Body of pancreas (tissue), 4 donors: ENCODE measurements at regions not wholly inside any gene's neighbourhood (a gene's known extent, or its start where the extent isn't known, plus 50 kb on each side); places are given as distances from the start of the nearest gene placed in this dataset.

Experiments
- CTCF ChIP-seq, 7 experiments: fragments of 450-650 bp in 4 of 7; fragments of 200-600 bp in 3 of 7; sonication (generic) in 3 of 7; IDR thresholded peaks; one replicate each; pipeline ENCODE4 v1.5.1; 2016 to 2019; ENCODE audit warnings: antibody characterized with exemption in 7 of 7
- POLR2A ChIP-seq, 3 donors: fragments of 450-650 bp; IDR thresholded peaks; one replicate each; pipeline ENCODE4 v1.6.1; 2016; ENCODE audit warnings: antibody characterized with exemption in 3 of 3, mild to moderate bottlenecking in 2 of 3

- TF ChIP-seq CTCF (IDR thresholded peaks at IDR 0.05), result no peak
- TF ChIP-seq POLR2A (IDR thresholded peaks at IDR 0.05), result no peak
Measured at GRCh38 chr4:162837241-162837640, 329.4 kb downstream of the NAF1 start.
